ENCODE measurements at regions not wholly inside any gene's neighbourhood (a gene's known extent, or its start where the extent isn't known, plus 50 kb on each side); places are given as distances from the start of the nearest gene placed in this dataset.

- WGBS (ENCODE audit: extremely low coverage, insufficient read length, low lambda C conversion rate), result no CpG with 5 or more reads among the region's 2 CpGs
These were observed 239.1 kb downstream of the MAN2A1 start for GRCh38 chr5:109928811-109929210.

More at GRCh38 chr5:109928811-109929210, 239.1 kb downstream of the MAN2A1 start:
- no peak for DNase-seq
- Histone ChIP-seq H3K18ac (ENCODE audit: insufficient read length, low read depth, low read length) (no peak overlapping the region), H3K79me2 (ENCODE audit: insufficient read depth, low read length) (no peaks in the 10 kb centered on the region), H3K27ac (ENCODE audit: insufficient read length, low read depth, low read length) (no peak overlapping the region), H2BK20ac (ENCODE audit: low read depth, low read length, poor library complexity, severe bottlenecking) (no peak overlapping the region), H4K5ac (ENCODE audit: insufficient read length, low read depth, low read length) (no peak overlapping the region), H3K9me3 (ENCODE audit: control insufficient read depth, low read depth, low read length) (no peaks in the 10 kb centered on the region), H3K23me2 (ENCODE audit: insufficient read length, low read depth, low read length, poor library complexity, severe bottlenecking) (no peaks in the 10 kb centered on the region), H3K79me1 (ENCODE audit: insufficient read depth, low read depth, low read length, poor library complexity, severe bottlenecking) (no peaks in the 10 kb centered on the region), H3K23ac (ENCODE audit: insufficient read length, low read depth, low read length) (no peak overlapping the region), H3K4me1 (ENCODE audit: insufficient read depth, low read length) (no peaks in the 10 kb centered on the region), H4K20me1 (ENCODE audit: control insufficient read depth, insufficient read depth, insufficient read length) (no peaks in the 10 kb centered on the region), H3K4ac (ENCODE audit: low read depth, low read length) (no peak overlapping the region), H4K91ac (ENCODE audit: insufficient read length, low read depth, low read length) (no peak overlapping the region), H4K8ac (replicated peaks; ENCODE audit: insufficient read length, low read depth, low read length) (no peak overlapping the region), H3K27me3 (ENCODE audit: insufficient read depth, low read length) (no peaks in the 10 kb centered on the region), H3K4me2 (ENCODE audit: insufficient read depth, insufficient read length, low read length) (no peak overlapping the region), H3K14ac (ENCODE audit: insufficient read depth, low read length) (no peak overlapping the region), H3K9ac (ENCODE audit: extremely low read depth, insufficient read length, low read length) (no peak overlapping the region), H2AFZ (ENCODE audit: low read length) (no peak overlapping the region), H2BK12ac (ENCODE audit: insufficient read length, low read depth, low read length) (no peak overlapping the region), H2BK120ac (ENCODE audit: low read depth, low read length, poor library complexity, severe bottlenecking) (no peak overlapping the region), H2BK5ac (ENCODE audit: insufficient read length, low read length) (no peak overlapping the region), H3T11ph (ENCODE audit: low read length) (no peak overlapping the region), H2BK15ac (ENCODE audit: low read depth, low read length) (no peak overlapping the region), H2AK5ac (ENCODE audit: insufficient read length, low read length) (no peak overlapping the region), H3K56ac (ENCODE audit: insufficient read length, low read depth, low read length) (no peak overlapping the region)
- no peak for TF ChIP-seq CTCF (conservative IDR thresholded peaks at IDR 0.05)
- Mint-ChIP-seq H3K4me1 (peaks cover 3 to 6% of the 10 kb centered on the region in 2 experiments), H3K27ac (no peak overlapping the region), H3K36me3 (ENCODE audit: insufficient read depth in 1 of 3, low read depth in 3 of 3) (no peaks in the 10 kb centered on the region), H3K27me3 (ENCODE audit: low read depth) (no peaks in the 10 kb centered on the region; the same call in 1 of the 2 replicates), H3K4me3 (no peak overlapping the region), H3K9me3 (no peaks in the 10 kb centered on the region; a peak in 1 of 5 replicates)

Measured in H9 (cell line).